T follicular helper cell (primary cell): ENCODE measurements at regions not wholly inside any gene's neighbourhood (a gene's known extent, or its start where the extent isn't known, plus 50 kb on each side); places are given as distances from the start of the nearest gene placed in this dataset.

Source experiments
- DNase-seq: peaks from one replicate; pipeline ENCODE4 v3.0.0-alpha.2; 2020; ENCODE audit warnings: low read depth

- no peak for DNase-seq
Observed at GRCh38 chr21:27192281-27192949, 225.5 kb upstream of the ADAMTS5 start.

GRCh38 chr21:27190601-27191000, 223.7 kb upstream of the ADAMTS5 start:
- DNase-seq = no peak

GRCh38 chr21:27189870-27190269, 223.0 kb upstream of the ADAMTS5 start:
- DNase-seq = no peak

GRCh38 chr21:27173053-27173452, 206.2 kb upstream of the ADAMTS5 start:
- DNase-seq = no peak

- no peak for DNase-seq
Observed at GRCh38 chr21:27171707-27172106, 204.8 kb upstream of the ADAMTS5 start.

- no peak for DNase-seq
Observed at GRCh38 chr21:27168084-27168483, 201.2 kb upstream of the ADAMTS5 start.

GRCh38 chr21:27164208-27165177, 197.6 kb upstream of the ADAMTS5 start:
- no peak for DNase-seq

GRCh38 chr21:27158967-27159366, 192.1 kb upstream of the ADAMTS5 start:
- no peak for DNase-seq

GRCh38 chr21:27157097-27157496, 190.2 kb upstream of the ADAMTS5 start:
- DNase-seq = no peak

GRCh38 chr21:27156666-27157065, 189.8 kb upstream of the ADAMTS5 start:
- no peak for DNase-seq

GRCh38 chr21:27155130-27155500, 188.2 kb upstream of the ADAMTS5 start:
- no peak for DNase-seq

GRCh38 chr21:27154451-27155129, 187.7 kb upstream of the ADAMTS5 start:
- no peak for DNase-seq

GRCh38 chr21:27152996-27153395, 186.1 kb upstream of the ADAMTS5 start:
- no peak for DNase-seq

GRCh38 chr21:27149034-27149433, 182.1 kb upstream of the ADAMTS5 start:
- DNase-seq = no peak

GRCh38 chr21:27146268-27146667, 179.4 kb upstream of the ADAMTS5 start:
- DNase-seq = no peak

- no peak for DNase-seq
Observed at GRCh38 chr21:27145134-27145798, 178.4 kb upstream of the ADAMTS5 start.

- no peak for DNase-seq
Observed at GRCh38 chr21:27143476-27143875, 176.6 kb upstream of the ADAMTS5 start.

GRCh38 chr21:27139526-27139925, 172.6 kb upstream of the ADAMTS5 start:
- DNase-seq = no peak

- no peak for DNase-seq
Observed at GRCh38 chr21:27134516-27134915, 167.6 kb upstream of the ADAMTS5 start.

- DNase-seq = no peak
Observed at GRCh38 chr21:27132266-27132665, 165.4 kb upstream of the ADAMTS5 start.

- DNase-seq = no peak
Observed at GRCh38 chr21:27130154-27130553, 163.3 kb upstream of the ADAMTS5 start.

- no peak for DNase-seq
Observed at GRCh38 chr21:27129694-27130093, 162.8 kb upstream of the ADAMTS5 start.
